ENCODE measurements at regions not wholly inside any gene's neighbourhood (a gene's known extent, or its start where the extent isn't known, plus 50 kb on each side); places are given as distances from the start of the nearest gene placed in this dataset.

- Histone ChIP-seq H3K79me2 (ENCODE audit: insufficient read depth, low read length) (no peaks in the 10 kb centered on the region), H3K27ac (ENCODE audit: low read depth, low read length, poor library complexity, severe bottlenecking) (no peak overlapping the region), H3K9me2 (ENCODE audit: low read depth, low read length) (no peaks in the 10 kb centered on the region), H3K4me1 (ENCODE audit: insufficient read depth, low read length, severe bottlenecking) (no peaks in the 10 kb centered on the region), H3K27me3 (ENCODE audit: insufficient read depth, low read length) (no peaks in the 10 kb centered on the region), H3F3A (ENCODE audit: insufficient read depth, low read length) (no peaks in the 10 kb centered on the region), H3K9me3 (ENCODE audit: low read length) (no peaks in the 10 kb centered on the region), H4K20me1 (ENCODE audit: insufficient read depth, low read length) (no peaks in the 10 kb centered on the region), H3K4me3 (ENCODE audit: low read depth, low read length, poor library complexity, severe bottlenecking) (no peak overlapping the region), H2AFZ (ENCODE audit: low read length) (no peak overlapping the region), H3K36me3 (ENCODE audit: insufficient read depth, low read length) (no peaks in the 10 kb centered on the region), H3K4me2 (ENCODE audit: low read length) (no peak overlapping the region), H3K9ac (ENCODE audit: low read length) (no peak overlapping the region)
- TF ChIP-seq EZH2 (IDR thresholded peaks at IDR 0.05; ENCODE audit: borderline replicate concordance, low read length) (no peak), CTCF (IDR thresholded peaks at IDR 0.05; ENCODE audit: low read length) (no peak)
These were observed 80.6 kb upstream of the EYA4 start for GRCh38 chr6:133160536-133160935.

GRCh38 chr6:133165235-133165634 is 75.9 kb upstream of the EYA4 start:
- Histone ChIP-seq H3F3A (ENCODE audit: insufficient read depth, low read length) (no peaks in the 10 kb centered on the region), H3K9me2 (ENCODE audit: low read depth, low read length) (no peaks in the 10 kb centered on the region), H3K4me2 (ENCODE audit: low read length) (no peak overlapping the region), H4K20me1 (ENCODE audit: insufficient read depth, low read length) (no peaks in the 10 kb centered on the region), H3K9me3 (ENCODE audit: low read length) (no peaks in the 10 kb centered on the region), H3K27me3 (ENCODE audit: insufficient read depth, low read length) (no peaks in the 10 kb centered on the region), H3K36me3 (ENCODE audit: insufficient read depth, low read length) (no peaks in the 10 kb centered on the region), H3K4me1 (ENCODE audit: insufficient read depth, low read length, severe bottlenecking) (no peaks in the 10 kb centered on the region), H2AFZ (ENCODE audit: low read length) (no peak overlapping the region), H3K79me2 (ENCODE audit: insufficient read depth, low read length) (no peaks in the 10 kb centered on the region), H3K9ac (ENCODE audit: low read length) (no peak overlapping the region), H3K4me3 (ENCODE audit: low read depth, low read length, poor library complexity, severe bottlenecking) (no peak overlapping the region), H3K27ac (ENCODE audit: low read depth, low read length, poor library complexity, severe bottlenecking) (no peak overlapping the region)
- TF ChIP-seq CTCF (IDR thresholded peaks at IDR 0.05; ENCODE audit: low read length) (no peak), EZH2 (IDR thresholded peaks at IDR 0.05; ENCODE audit: borderline replicate concordance, low read length) (no peak)

GRCh38 chr6:133166766-133167165 is 74.4 kb upstream of the EYA4 start:
- Histone ChIP-seq H2AFZ (ENCODE audit: low read length) (no peak overlapping the region), H3K27me3 (ENCODE audit: insufficient read depth, low read length) (no peaks in the 10 kb centered on the region), H3K79me2 (ENCODE audit: insufficient read depth, low read length) (no peaks in the 10 kb centered on the region), H3K4me3 (ENCODE audit: low read depth, low read length, poor library complexity, severe bottlenecking) (no peak overlapping the region), H3K4me1 (ENCODE audit: insufficient read depth, low read length, severe bottlenecking) (no peaks in the 10 kb centered on the region), H4K20me1 (ENCODE audit: insufficient read depth, low read length) (no peaks in the 10 kb centered on the region), H3K9me2 (ENCODE audit: low read depth, low read length) (no peaks in the 10 kb centered on the region), H3K4me2 (ENCODE audit: low read length) (no peak overlapping the region), H3K9ac (ENCODE audit: low read length) (no peak overlapping the region), H3K27ac (ENCODE audit: low read depth, low read length, poor library complexity, severe bottlenecking) (no peak overlapping the region), H3K9me3 (ENCODE audit: low read length) (no peaks in the 10 kb centered on the region), H3F3A (ENCODE audit: insufficient read depth, low read length) (no peaks in the 10 kb centered on the region), H3K36me3 (ENCODE audit: insufficient read depth, low read length) (no peaks in the 10 kb centered on the region)
- no peak for TF ChIP-seq CTCF (IDR thresholded peaks at IDR 0.05; ENCODE audit: low read length)
- TF ChIP-seq EZH2 (IDR thresholded peaks at IDR 0.05; ENCODE audit: borderline replicate concordance, low read length): no peak

Measured in OCI-LY1 (cell line).